Spinal cord (tissue), 9 donors: ENCODE measurements at regions not wholly inside any gene's neighbourhood (a gene's known extent, or its start where the extent isn't known, plus 50 kb on each side); places are given as distances from the start of the nearest gene placed in this dataset.
A peak's percentile ranks its signal among the peaks of the same experiment; 100 is the strongest.

Source experiments
- DNase-seq, 6 donors: peaks; one replicate each; pipeline versions ENCODE4 v3.0.0 to v3.0.0-alpha.2; 2013 to 2015; ENCODE audit warnings: low spot score in 6 of 6, low read depth in 4 of 6
- H3K27ac ChIP-seq: one replicate; pipeline ENCODE4 v1.5.1; 2013; ENCODE audit warnings: low read depth, low read length, control low read depth
- H3K27me3 ChIP-seq: one replicate; pipeline ENCODE4 v1.6.1; 2013; ENCODE audit warnings: low read length; ENCODE audit not compliant: control insufficient read depth, insufficient read depth
- H3K36me3 ChIP-seq: one replicate; pipeline ENCODE4 v1.6.1; 2013; ENCODE audit warnings: low read length; ENCODE audit not compliant: control insufficient read depth, insufficient read depth
- H3K4me1 ChIP-seq: one replicate; pipeline ENCODE4 v1.6.1; 2013; ENCODE audit warnings: low read length; ENCODE audit not compliant: control insufficient read depth, insufficient read depth
- H3K4me3 ChIP-seq: one replicate; pipeline ENCODE4 v1.5.1; 2013; ENCODE audit warnings: low read depth, low read length, control low read depth
- H3K9me3 ChIP-seq: one replicate; pipeline ENCODE4 v1.6.1; 2013; ENCODE audit warnings: low read length; ENCODE audit not compliant: control insufficient read depth, insufficient read depth
- WGBS: methylation state at CpG from one replicate; pipeline ENCODE4 v1.1.5; 2013; ENCODE audit warnings: missing lambda C conversion rate; ENCODE audit not compliant: insufficient coverage; 5-methylcytosine and 5-hydroxymethylcytosine counted together
- donor health status: healthy.

DNA sequence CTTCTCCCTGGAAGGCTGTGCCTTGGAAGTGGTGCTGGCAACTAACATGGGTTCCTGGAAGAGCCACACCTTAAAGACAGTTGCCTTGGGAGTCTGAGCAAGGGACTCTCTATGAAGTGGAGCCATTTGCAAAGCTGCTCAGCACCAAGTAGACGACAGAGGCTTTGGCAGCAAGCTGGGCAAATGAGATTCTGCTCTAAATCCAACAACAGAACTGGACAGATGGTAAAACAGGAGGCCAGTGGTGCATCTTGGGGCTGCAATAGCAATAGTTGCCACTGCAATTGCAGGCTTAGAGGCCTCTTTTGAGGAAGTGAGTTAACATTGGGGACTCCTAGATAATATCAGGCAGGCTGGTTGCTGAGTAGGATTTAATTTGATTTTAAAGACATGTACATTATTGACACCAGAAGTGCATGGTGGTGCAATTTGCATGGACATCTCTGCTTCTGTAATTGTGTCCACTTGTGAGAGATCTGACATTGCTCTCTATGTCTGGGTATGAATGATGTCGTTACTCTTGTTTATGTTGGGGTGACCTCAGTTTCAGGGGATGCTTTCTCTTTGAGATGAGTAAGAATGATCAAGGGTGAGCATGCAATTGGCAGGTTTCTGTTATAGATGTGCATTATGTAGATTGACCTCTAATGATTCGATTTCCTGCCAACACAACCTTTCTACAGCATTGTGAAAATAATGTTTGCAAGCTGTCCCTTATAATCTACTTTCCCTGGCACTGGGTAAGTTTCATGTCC, 568.3 kb upstream of the MEX3C start:
- H3K4me1 ChIP-seq, result no peaks in the 10 kb centered on the region
- H3K27ac ChIP-seq, result no peak overlapping the region
- H3K27me3 ChIP-seq, result no peaks in the 10 kb centered on the region
- DNase-seq, result peak in 1 of 6 donors; percentile 47
- H3K4me3 ChIP-seq, result no peak overlapping the region
- H3K9me3 ChIP-seq, result no peaks in the 10 kb centered on the region
- WGBS, result 90% methylated on average over 2 of the region's 3 CpGs
- no peaks in the 10 kb centered on the region for H3K36me3 ChIP-seq

DNA sequence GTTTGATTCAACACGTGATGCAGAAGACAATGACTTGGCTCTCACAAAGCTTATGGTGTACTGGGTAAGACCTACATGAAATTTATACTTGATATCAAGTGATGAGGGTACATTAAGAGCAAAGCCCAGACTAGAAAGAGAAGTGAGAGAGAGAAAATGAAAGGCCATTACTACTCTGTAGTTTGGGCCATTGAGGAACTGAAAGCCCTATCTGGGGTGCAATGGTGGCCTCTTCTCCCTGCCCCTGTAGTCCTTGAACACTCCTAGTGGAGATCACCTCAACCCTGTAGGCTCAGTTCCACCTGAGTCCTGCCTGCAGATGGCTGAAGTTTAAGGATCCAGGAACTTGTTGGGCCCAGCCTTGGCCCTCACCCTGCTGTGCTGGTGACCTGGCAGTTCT, 569.8 kb upstream of the MEX3C start:
- no peak for DNase-seq
- Histone ChIP-seq H3K9me3 (no peaks in the 10 kb centered on the region), H3K36me3 (no peaks in the 10 kb centered on the region), H3K27me3 (no peaks in the 10 kb centered on the region), H3K4me3 (no peak overlapping the region), H3K27ac (no peak overlapping the region), H3K4me1 (no peaks in the 10 kb centered on the region)
- 100% methylated on average over 1 of the region's 1 CpG for WGBS

DNA sequence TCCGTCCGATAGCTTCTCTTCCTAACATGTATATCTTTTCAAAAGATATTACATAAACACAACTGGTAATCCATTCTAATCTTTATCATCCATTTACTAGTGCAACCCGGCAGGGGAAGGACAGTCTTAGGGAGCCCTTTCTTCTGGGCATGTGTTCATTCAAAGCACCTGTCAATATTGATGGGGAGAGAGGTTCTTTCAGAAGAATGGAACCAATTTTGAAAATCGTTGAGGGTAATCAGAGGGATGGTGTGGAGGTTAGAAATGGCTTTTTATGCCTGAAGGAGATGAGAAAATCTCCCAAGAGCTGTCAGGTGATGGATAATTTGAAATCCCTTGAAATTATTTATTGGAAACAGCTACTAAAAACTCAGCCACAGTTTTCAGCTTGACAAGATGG, 561.9 kb upstream of the DCC start:
- no peak overlapping the region for H3K27ac ChIP-seq
- no peaks in the 10 kb centered on the region for H3K9me3 ChIP-seq
- H3K4me3 ChIP-seq, result no peak overlapping the region
- no peaks in the 10 kb centered on the region for H3K4me1 ChIP-seq
- H3K36me3 ChIP-seq, result no peaks in the 10 kb centered on the region
- no peak for DNase-seq
- WGBS, result 77% methylated on average over 3 of the region's 4 CpGs
- H3K27me3 ChIP-seq, result no peaks in the 10 kb centered on the region

DNA sequence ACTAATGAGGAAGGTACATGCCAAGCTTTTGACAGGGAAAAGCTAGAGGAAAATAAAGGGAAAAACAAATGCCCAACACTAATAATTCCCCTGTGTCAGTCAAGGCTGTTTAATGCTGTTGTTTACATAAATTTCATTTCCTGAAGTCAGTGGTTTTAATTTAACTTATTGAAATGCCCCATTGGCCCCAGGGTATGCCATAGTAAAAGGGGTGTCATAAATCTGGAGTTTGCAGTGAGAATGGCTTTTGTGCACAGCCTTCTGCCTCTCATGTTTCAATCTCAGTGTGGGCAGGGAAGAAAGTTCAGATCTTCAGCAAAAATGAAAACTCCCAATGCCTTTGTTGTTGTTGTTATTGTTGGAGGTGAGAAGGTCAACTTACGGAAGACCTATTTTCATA, 550.1 kb upstream of the DCC start:
- WGBS, result no CpG with 5 or more reads among the region's 1 CpG
- Histone ChIP-seq H3K9me3 (no peaks in the 10 kb centered on the region), H3K4me3 (no peak overlapping the region), H3K27ac (no peak overlapping the region), H3K36me3 (no peaks in the 10 kb centered on the region), H3K27me3 (no peaks in the 10 kb centered on the region), H3K4me1 (no peaks in the 10 kb centered on the region)
- DNase-seq, result peak in 1 of 6 donors; percentile 28

DNA sequence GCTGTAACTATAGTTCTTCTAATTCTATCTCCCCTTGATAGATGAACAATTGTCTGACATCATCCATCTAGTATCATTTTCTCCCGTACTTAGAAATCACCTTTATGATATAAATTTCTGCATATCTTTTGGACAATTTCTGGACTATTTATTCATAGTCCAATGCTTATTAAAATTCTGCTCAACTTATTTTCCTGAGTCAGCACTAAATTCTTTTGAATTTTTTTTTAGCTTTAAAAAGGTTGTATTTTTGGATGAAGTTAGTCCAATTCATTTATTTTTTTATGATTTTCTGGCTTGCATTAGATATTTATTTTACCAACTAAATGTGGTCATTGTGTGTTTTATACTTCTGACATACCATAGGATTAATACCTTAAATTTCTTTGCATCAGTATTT, 538.5 kb upstream of the DCC start:
- Histone ChIP-seq H3K36me3 (no peaks in the 10 kb centered on the region), H3K27ac (no peak overlapping the region), H3K4me3 (no peak overlapping the region), H3K9me3 (peaks cover 2% of the 10 kb centered on the region), H3K27me3 (no peaks in the 10 kb centered on the region), H3K4me1 (no peaks in the 10 kb centered on the region)
- WGBS, result no CpG with 5 or more reads among the region's 1 CpG
- DNase-seq, result no peak

DNA sequence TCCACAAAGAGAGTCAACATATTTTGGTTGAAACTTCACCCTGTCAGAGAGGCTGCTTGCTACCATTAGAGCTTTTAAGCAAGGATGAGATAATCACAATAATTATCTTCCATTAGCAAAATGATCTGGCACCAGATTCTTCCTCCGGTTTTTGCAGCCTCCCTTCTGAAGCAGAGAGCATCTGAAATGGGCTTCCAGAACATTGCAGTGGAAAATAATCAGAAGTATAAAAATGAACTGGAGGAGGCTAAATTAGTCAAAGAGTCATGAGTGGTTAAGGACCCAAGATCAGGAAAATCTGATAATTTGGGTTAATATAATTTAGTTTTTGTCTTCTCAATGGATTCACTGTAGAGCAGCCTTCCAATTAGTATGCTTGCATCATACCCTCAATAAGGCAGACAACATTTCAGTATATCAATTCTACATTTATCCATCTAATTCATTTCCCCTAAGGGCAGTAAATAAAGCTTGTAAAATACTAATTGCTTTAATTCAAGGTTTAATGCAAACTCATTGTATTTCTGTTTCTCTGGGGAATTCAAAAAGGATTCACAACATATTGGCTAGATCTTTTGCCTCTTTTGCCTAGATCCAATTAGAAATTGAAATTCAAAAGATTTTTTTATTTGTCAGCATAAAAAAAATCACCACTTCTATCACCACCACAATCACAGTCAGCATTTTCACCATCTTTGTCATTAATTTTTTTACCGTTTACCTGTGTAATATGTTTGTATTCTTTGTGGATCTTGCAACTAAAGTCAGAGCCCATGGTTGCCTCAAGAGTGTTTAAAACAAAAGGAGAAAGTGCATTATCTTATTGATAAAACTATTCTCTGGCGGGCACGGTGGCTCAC, 537.2 kb upstream of the DCC start:
- no peak overlapping the region for H3K27ac ChIP-seq
- H3K36me3 ChIP-seq, result no peaks in the 10 kb centered on the region
- peak in 2 of 6 donors; percentile 11 to 35 for DNase-seq
- H3K4me1 ChIP-seq, result no peaks in the 10 kb centered on the region
- H3K27me3 ChIP-seq, result no peaks in the 10 kb centered on the region
- H3K4me3 ChIP-seq, result no peak overlapping the region
- no CpG with 5 or more reads among the region's 4 CpGs for WGBS
- peaks cover 2% of the 10 kb centered on the region for H3K9me3 ChIP-seq

DNA sequence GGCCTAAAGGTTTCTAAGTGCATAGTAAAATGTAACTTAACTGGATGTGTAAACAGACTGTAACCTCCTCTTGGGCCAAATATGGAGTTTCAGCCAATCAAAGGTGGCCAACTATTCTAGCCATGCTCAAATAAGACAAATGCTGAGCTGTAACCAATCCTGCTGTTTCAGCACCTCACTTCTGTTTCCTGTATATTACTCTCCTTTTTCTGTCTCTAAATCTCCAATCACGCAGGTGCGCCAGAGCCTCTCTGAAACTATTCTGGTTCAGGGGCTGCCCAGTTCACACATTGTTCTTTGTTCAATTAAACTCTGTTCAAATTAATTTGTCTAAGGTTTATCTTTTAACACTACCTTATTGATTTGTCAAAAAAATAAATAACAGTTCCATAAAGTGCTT, 532.7 kb upstream of the DCC start:
- 90% methylated on average over 2 of the region's 2 CpGs for WGBS
- H3K36me3 ChIP-seq, result no peaks in the 10 kb centered on the region
- no peaks in the 10 kb centered on the region for H3K4me1 ChIP-seq

DNA sequence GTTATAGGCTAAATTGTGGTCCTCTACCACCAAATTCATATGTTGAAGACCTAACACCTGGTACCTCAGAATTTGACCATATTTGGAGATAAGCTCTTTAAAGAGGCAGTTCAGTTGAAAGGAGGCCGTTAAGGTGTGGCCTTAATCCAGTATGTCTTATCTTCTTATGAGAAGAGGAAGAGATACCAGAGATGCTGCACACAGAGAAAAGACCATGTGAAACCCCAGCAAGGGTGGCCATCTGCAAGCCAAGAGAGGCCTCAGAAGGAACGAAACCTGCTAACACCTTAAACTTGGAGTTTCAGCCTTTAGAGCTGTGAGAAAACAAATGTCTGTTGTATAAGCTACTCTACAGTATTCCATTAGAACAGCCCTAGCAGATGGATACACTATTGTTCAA, 528.1 kb upstream of the DCC start:
- Histone ChIP-seq H3K4me1 (no peaks in the 10 kb centered on the region), H3K4me3 (no peak overlapping the region), H3K27ac (no peak overlapping the region), H3K27me3 (no peaks in the 10 kb centered on the region), H3K9me3 (no peaks in the 10 kb centered on the region), H3K36me3 (no peaks in the 10 kb centered on the region)
- no peak for DNase-seq
- WGBS, result 83% methylated on average over 1 of the region's 2 CpGs

More for the DNA sequence above, 532.7 kb upstream of the DCC start:
- Histone ChIP-seq H3K4me3 (no peak overlapping the region), H3K27me3 (no peaks in the 10 kb centered on the region), H3K9me3 (no peaks in the 10 kb centered on the region), H3K27ac (no peak overlapping the region)
- no peak for DNase-seq

DNA sequence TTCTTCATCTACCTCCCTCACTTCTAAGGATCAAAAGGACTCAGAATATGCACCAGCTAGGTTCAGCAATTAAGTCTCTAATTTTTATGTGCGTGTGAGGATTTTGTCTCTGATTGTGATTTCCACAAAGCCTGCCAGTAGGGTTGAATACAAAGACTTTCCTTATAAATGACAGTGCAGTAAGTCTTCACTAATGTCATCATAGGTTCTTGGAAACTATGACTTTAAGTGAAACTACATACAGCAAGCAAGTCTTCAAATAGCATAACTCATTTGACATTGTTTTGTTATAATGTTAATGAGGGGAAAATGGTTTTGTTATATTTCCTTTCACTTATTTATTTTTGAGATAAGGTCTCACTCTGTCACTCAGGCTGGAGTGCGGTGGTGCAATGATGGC, 526.3 kb upstream of the DCC start:
- WGBS, result no CpG with 5 or more reads among the region's 2 CpGs
- Histone ChIP-seq H3K36me3 (no peaks in the 10 kb centered on the region), H3K4me1 (no peaks in the 10 kb centered on the region), H3K4me3 (no peak overlapping the region), H3K27ac (no peak overlapping the region), H3K27me3 (no peaks in the 10 kb centered on the region), H3K9me3 (no peaks in the 10 kb centered on the region)
- DNase-seq, result no peak

DNA sequence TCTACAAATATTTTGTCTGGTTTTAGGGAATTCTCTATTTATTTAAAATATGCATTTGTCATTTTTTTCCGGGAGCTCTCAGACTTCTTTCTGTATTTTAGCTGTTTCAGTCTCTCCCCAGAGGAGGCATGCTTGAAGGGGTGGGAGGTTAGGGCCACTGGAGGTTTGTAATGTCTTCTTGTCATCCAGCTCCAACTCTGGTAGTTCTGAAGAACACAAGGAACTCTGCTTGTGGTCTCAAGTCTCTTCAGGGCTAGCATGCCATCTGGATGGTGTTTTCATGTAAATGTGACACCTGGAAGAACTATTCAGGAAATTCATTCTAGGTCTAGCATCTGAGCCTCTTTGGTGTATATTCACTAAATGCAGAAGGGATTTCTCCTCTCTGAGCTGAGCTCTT, 518.4 kb upstream of the DCC start:
- Histone ChIP-seq H3K4me3 (no peak overlapping the region), H3K27me3 (no peaks in the 10 kb centered on the region), H3K9me3 (no peaks in the 10 kb centered on the region), H3K27ac (no peak overlapping the region), H3K4me1 (no peaks in the 10 kb centered on the region), H3K36me3 (no peaks in the 10 kb centered on the region)
- no peak for DNase-seq
- no CpG with 5 or more reads among the region's 1 CpG for WGBS
